ENCODE measurements at regions not wholly inside any gene's neighbourhood (a gene's known extent, or its start where the extent isn't known, plus 50 kb on each side); places are given as distances from the start of the nearest gene placed in this dataset.

DNA sequence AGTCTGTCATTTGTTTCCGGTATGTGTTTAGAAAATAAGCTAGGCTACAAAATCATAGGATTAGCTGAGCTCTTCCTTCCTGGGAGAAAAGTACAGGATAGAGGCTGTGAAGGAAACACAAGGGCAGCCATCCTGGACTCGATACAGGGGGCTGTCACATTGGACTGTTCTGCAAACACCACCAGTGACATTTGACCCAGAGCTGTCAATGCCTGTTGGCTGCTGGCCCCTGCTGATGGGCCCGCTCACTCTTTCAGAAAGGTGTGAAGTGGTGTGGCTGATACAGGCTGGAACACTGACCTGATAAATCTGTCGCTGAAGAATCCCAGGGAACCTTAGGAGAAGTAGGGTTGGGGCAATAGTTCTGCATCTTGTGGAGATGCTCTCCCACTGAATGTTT is 183.1 kb downstream of the RHOU start:
- TF ChIP-seq, protein P1, sequence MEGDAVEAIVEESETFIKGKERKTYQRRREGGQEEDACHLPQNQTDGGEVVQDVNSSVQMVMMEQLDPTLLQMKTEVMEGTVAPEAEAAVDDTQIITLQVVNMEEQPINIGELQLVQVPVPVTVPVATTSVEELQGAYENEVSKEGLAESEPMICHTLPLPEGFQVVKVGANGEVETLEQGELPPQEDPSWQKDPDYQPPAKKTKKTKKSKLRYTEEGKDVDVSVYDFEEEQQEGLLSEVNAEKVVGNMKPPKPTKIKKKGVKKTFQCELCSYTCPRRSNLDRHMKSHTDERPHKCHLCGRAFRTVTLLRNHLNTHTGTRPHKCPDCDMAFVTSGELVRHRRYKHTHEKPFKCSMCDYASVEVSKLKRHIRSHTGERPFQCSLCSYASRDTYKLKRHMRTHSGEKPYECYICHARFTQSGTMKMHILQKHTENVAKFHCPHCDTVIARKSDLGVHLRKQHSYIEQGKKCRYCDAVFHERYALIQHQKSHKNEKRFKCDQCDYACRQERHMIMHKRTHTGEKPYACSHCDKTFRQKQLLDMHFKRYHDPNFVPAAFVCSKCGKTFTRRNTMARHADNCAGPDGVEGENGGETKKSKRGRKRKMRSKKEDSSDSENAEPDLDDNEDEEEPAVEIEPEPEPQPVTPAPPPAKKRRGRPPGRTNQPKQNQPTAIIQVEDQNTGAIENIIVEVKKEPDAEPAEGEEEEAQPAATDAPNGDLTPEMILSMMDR (IDR thresholded peaks at IDR 0.05; ENCODE audit: insufficient read depth, missing control alignments): no peak
- FAIRE-seq (no peak), DNase-seq (ENCODE audit: insufficient read length, low spot score) (no peak)

DNA sequence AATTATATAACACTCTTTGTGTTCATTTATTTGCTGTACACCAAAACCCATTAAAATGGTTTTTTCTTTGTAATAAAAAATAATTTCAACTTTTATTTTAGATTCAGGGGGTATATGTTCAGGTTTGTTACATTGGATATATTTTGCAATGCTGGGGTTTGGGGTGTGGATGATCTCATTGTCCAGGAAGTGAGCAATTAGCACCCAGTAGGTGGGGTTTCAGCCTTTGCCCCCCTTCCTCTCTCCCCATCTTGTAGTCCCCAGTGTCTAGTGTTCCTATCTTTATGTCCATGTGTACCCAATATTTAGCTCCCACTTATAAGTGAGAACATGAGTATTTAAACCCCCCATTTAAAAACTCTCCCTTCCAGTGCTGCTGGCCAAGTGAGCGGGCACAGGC is 184.6 kb downstream of the RHOU start:
- FAIRE-seq (no peak), DNase-seq (ENCODE audit: insufficient read length, low spot score) (no peak)
- TF ChIP-seq, protein P1 (IDR thresholded peaks at IDR 0.05; ENCODE audit: insufficient read depth, missing control alignments): no peak

DNA sequence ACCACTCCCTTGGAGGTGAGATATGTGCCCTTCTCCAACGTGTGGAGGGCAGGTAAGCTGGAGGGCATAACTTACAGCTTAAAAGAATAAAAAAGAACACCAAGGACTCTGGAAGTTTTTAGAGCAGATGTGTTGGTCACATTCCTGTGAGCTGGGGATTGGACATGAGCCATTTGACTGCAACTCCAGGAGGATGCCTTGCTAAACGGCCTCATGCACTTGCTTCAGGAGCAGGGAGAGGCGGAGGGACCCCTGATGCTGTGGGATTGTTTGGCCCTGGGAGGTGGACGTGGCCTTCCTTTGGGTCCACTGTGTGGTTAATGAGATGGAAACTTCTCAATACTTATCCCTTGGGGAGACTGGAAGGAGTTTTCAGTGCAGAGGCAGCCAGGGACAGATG is 185.6 kb downstream of the RHOU start:
- FAIRE-seq (no peak), DNase-seq (ENCODE audit: insufficient read length, low spot score) (no peak)
- TF ChIP-seq, protein P1 (IDR thresholded peaks at IDR 0.05; ENCODE audit: insufficient read depth, missing control alignments): no peak

DNA sequence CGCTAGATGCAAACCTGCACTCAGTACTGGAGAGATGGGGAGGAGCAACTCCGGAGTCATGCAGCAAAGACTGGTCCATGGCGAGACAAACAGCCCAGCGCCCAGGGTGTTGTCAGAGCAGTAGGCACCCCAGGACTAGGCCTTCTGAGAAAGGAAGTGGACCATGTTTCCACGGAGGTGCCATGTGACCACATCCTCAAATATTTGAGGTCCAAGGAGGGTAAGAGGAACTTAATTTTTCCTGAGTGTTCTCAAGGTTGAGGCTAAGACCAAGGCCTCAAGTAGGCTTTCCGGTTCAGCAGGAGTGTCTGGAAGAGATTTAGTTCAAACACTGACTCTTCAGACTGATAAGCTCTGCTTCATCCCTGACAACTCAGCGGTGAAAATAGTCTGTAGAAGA is 186.2 kb downstream of the RHOU start:
- TF ChIP-seq, protein P1 (IDR thresholded peaks at IDR 0.05; ENCODE audit: insufficient read depth, missing control alignments): no peak
- DNase-seq (ENCODE audit: insufficient read length, low spot score) (no peak), FAIRE-seq (no peak)

DNA sequence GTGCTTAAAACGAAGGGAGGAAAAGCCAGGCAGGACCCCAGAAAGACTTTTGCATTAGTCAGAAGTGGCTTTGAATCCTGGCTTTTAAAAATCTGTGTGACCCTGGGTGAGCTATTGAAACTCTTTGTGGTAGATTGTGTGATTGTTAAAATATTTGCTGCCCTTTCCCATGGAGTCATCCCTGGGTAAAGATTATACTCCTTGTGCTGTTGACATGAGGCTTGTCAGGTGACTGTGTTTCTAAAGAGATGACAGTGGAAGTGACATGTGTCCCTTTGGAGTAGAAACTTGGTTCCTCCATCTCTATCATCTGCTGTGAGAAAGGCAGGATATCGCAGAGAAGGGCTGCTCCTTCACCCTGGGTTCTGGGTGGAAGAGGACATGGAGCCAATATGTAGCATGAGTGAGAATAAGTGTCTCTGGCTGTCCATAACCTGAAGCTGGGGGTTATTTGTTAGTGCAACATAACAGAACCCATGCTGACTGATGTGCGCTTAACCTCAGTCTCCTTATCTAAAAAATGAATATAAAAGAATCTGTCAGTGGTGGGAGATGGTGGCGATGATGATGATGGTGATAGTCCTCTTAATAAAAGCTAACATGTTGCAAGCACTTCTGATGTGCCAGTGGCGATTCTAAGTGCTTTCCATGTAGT is 187.6 kb downstream of the RHOU start:
- TF ChIP-seq, protein P1 (IDR thresholded peaks at IDR 0.05; ENCODE audit: insufficient read depth, missing control alignments): no peak
- DNase-seq (ENCODE audit: insufficient read length, low spot score): no peak
- no peak for FAIRE-seq

DNA sequence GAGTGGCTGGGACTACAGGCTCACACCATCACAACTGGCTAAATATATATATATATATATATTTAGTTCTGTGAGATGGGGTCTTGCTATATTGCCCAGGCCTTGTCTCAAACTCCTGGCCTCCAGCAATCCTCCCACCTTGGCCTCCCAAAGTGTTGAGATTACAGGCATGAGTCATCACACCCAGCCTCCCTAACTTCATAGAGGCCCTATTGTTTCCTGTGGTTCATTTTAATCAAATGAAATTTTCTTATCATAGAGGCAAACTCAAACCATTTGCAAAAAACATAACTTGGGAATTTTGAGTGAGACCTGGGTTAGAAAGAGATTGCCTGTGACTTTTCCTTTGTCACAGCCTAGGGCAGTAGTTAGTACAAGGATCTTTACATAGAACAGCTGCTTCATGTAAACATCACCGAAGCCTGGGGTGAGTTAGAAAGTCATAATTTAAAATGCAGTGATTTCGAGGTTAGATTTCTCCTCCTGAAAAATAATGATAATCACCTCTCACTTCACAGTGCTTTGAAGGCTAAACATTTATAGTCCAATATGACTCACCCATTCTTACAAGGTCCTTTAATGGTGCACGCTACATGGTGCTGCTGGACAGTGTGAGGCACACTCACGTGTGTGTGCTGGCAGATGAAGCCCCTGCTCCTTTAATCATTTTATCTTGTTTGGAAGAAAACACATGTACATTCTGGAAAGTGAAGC is 188.9 kb downstream of the RHOU start:
- no peak for FAIRE-seq
- no peak for DNase-seq (ENCODE audit: insufficient read length, low spot score)
- TF ChIP-seq, protein P1 (IDR thresholded peaks at IDR 0.05; ENCODE audit: insufficient read depth, missing control alignments): no peak

DNA sequence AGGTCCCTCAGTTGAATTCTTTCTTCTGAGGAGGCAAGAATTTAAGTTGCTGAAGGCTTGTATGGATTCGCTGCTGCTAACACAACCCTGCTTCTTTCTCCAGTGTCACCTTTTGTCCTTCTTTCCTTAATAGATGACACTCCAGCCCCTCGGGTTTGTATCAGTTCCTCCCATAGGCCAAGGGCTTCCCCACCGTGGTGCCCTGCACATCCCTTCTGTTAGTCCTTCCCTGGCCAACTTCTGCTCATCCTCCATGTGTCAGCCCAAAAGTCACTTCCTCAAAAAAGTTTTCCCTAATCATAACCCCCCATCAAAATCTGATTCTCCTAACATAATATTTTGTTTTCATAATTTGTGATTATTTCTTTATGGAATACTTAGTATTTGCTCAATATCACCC is 190.4 kb downstream of the RHOU start:
- no peak for DNase-seq (ENCODE audit: insufficient read length, low spot score)
- TF ChIP-seq, protein P1 (IDR thresholded peaks at IDR 0.05; ENCODE audit: insufficient read depth, missing control alignments): no peak
- FAIRE-seq: no peak
